Stomach (tissue), 8 donors: ENCODE measurements at regions not wholly inside any gene's neighbourhood (a gene's known extent, or its start where the extent isn't known, plus 50 kb on each side); places are given as distances from the start of the nearest gene placed in this dataset.

Source experiments
- DNase-seq, 2 donors: peaks; one replicate each; pipeline versions ENCODE4 v3.0.0 to v3.0.0-alpha.2; 2013 to 2019
- H3K27ac ChIP-seq, 5 donors: fragments of 200-600 bp in 4 of 5; sonication (generic) in 4 of 5; one replicate each; pipeline ENCODE4 v1.5.1; 2013 to 2019; ENCODE audit warnings: mild to moderate bottlenecking in 1 of 5, moderate library complexity in 1 of 5
- H3K27me3 ChIP-seq, 3 donors: fragments of 200-600 bp; sonication (generic); one replicate each; pipeline ENCODE4 v1.5.1; 2017 to 2019; ENCODE audit warnings: mixed run types in 1 of 3
- H3K36me3 ChIP-seq, 4 donors: fragments of 200-600 bp; sonication (generic); 1 replicate in 3 of 4; 2 replicates in 1 of 4; pipeline ENCODE4 v1.5.1; 2016 to 2019
- H3K4me1 ChIP-seq, 4 donors: fragments of 200-600 bp; sonication (generic); one replicate each; pipeline ENCODE4 v1.5.1; 2016 to 2019
- H3K4me3 ChIP-seq, 4 donors: fragments of 200-600 bp; sonication (generic) in 3 of 4; one replicate each; pipeline ENCODE4 v1.5.1; 2016 to 2019; ENCODE audit warnings: mild to moderate bottlenecking in 1 of 4
- H3K9me3 ChIP-seq, 4 donors: fragments of 200-600 bp; sonication (generic); one replicate each; pipeline ENCODE4 v1.5.1; 2016 to 2019
- CTCF ChIP-seq, 7 experiments: fragments of 450-650 bp in 4 of 7; fragments of 200-600 bp in 3 of 7; sonication (generic) in 3 of 7; IDR thresholded peaks; one replicate each; pipeline ENCODE4 v1.5.1; 2016 to 2019; ENCODE audit warnings: antibody characterized with exemption in 7 of 7, control low read depth in 2 of 7, mild to moderate bottlenecking in 1 of 7
- EP300 ChIP-seq: sonication (generic); formaldehyde crosslinking; IDR thresholded peaks from one replicate; pipeline ENCODE4 v1.6.1; 2017; ENCODE audit warnings: antibody characterized with exemption
- POLR2A ChIP-seq, 4 donors: fragments of 450-650 bp; IDR thresholded peaks; one replicate each; pipeline ENCODE4 v1.6.1; 2016; ENCODE audit warnings: antibody characterized with exemption in 4 of 4, control low read depth in 2 of 4, mild to moderate bottlenecking in 1 of 4, moderate library complexity in 1 of 4
- POLR2AphosphoS5 ChIP-seq, 3 donors: sonication (generic); formaldehyde crosslinking; IDR thresholded peaks; one replicate each; pipeline ENCODE4 v1.6.1; 2016; ENCODE audit warnings: antibody characterized with exemption in 3 of 3
- WGBS, 5 donors: extraction: QIAGEN DNeasy Blood & Tissue Kit in 3 of 5; methylation state at CpG; one replicate each; pipeline versions ENCODE4 v1.1.5 to v1.1.7; 2013 to 2018; 5-methylcytosine and 5-hydroxymethylcytosine counted together
- intact Hi-C: fragments of 100-400 bp; cut with DNase I; formaldehyde crosslinking; loops from one replicate; pipeline ENCODE4 v1.15.1; 2023; ENCODE audit warnings: low total_unique reads
- donor health status: healthy with polysubstance abuse.
- donor health status: Bipolar disorder and iron deficiency.
- donor health status: healthy.

GRCh38 chr21:25342816-25343215, 264.5 kb downstream of the MRPL39 start:
- DNase-seq = no peak
- Histone ChIP-seq H3K9me3 (peaks cover 0 to 5% (median 0%) of the 10 kb centered on the region in 4 donors), H3K27me3 (no peaks in the 10 kb centered on the region), H3K4me3 (no peak overlapping the region), H3K36me3 (no peaks in the 10 kb centered on the region), H3K4me1 (no peaks in the 10 kb centered on the region), H3K27ac (no peak overlapping the region)
- no peak for TF ChIP-seq EP300
- TF ChIP-seq CTCF (IDR thresholded peaks at IDR 0.05) = no peak
- 86 to 100% (median 92%) methylated on average over 1 of the region's 1 CpG for WGBS, 5 donors
- intact Hi-C loops = no loop called here

GRCh38 chr21:25341981-25342380, 265.3 kb downstream of the MRPL39 start:
- WGBS, 5 donors = 72 to 86% (median 80%) methylated on average over 6 of the region's 6 CpGs
- intact Hi-C loops = no loop called here
- H3K9me3 ChIP-seq = no peaks in the 10 kb centered on the region
- no peaks in the 10 kb centered on the region for H3K27me3 ChIP-seq
- DNase-seq = no peak
- no peak overlapping the region for H3K4me3 ChIP-seq
- no peaks in the 10 kb centered on the region for H3K36me3 ChIP-seq
- H3K4me1 ChIP-seq = no peaks in the 10 kb centered on the region
- H3K27ac ChIP-seq = no peak overlapping the region
- TF ChIP-seq CTCF (IDR thresholded peaks at IDR 0.05) (no peak), EP300 (no peak), POLR2A (IDR thresholded peaks at IDR 0.05) (no peak), POLR2AphosphoS5 (IDR thresholded peaks at IDR 0.05) (no peak)

GRCh38 chr21:25338415-25338814, 268.9 kb downstream of the MRPL39 start:
- H3K9me3 ChIP-seq = no peaks in the 10 kb centered on the region
- no peaks in the 10 kb centered on the region for H3K27me3 ChIP-seq
- no peaks in the 10 kb centered on the region for H3K36me3 ChIP-seq
- TF ChIP-seq POLR2AphosphoS5 (IDR thresholded peaks at IDR 0.05) (no peak), POLR2A (IDR thresholded peaks at IDR 0.05) (no peak), CTCF (IDR thresholded peaks at IDR 0.05) (no peak), EP300 (no peak)
- DNase-seq = no peak
- WGBS, 5 donors = 78 to 87% (median 83%) methylated on average over 5 of the region's 5 CpGs
- no peaks in the 10 kb centered on the region for H3K4me1 ChIP-seq
- no peak overlapping the region for H3K27ac ChIP-seq
- H3K4me3 ChIP-seq = no peak overlapping the region
- intact Hi-C loops = no loop called here

- TF ChIP-seq EP300 = no peak
- no peak for TF ChIP-seq POLR2AphosphoS5 (IDR thresholded peaks at IDR 0.05)
- TF ChIP-seq POLR2A (IDR thresholded peaks at IDR 0.05) = no peak
- no peak for TF ChIP-seq CTCF (IDR thresholded peaks at IDR 0.05)
- Histone ChIP-seq H3K36me3 (no peaks in the 10 kb centered on the region), H3K4me3 (no peak overlapping the region), H3K27me3 (no peaks in the 10 kb centered on the region), H3K9me3 (no peaks in the 10 kb centered on the region), H3K4me1 (no peaks in the 10 kb centered on the region), H3K27ac (no peak overlapping the region)
- intact Hi-C loops = no loop called here
- 84 to 93% (median 90%) methylated on average over 6 of the region's 6 CpGs for WGBS, 5 donors
- no peak for DNase-seq
Measured at GRCh38 chr21:25334046-25334730, 273.1 kb downstream of the MRPL39 start.
